Right lobe of liver (tissue), 4 donors: ENCODE measurements at regions not wholly inside any gene's neighbourhood (a gene's known extent, or its start where the extent isn't known, plus 50 kb on each side); places are given as distances from the start of the nearest gene placed in this dataset.

Source experiments
- POLR2A ChIP-seq: fragments of 450-650 bp; IDR thresholded peaks from one replicate; pipeline ENCODE4 v1.6.1; 2017; ENCODE audit warnings: antibody characterized with exemption, mild to moderate bottlenecking
- TF ChIP-seq, protein P1 (sequence below), 4 donors: fragments of 200-600 bp in 3 of 4; fragments of 450-650 bp in 1 of 4; IDR thresholded peaks; one replicate each; pipeline versions ENCODE4 v1.5.1 to v1.8.0; 2016 to 2022; ENCODE audit warnings: antibody characterized with exemption in 4 of 4, mild to moderate bottlenecking in 2 of 4
- donor health status: DM: no; HTN: no; CAD: no.
- donor health status: DM: no; HTN: no; CAD: no.
- donor health status: DM: no; HTN: yes; CAD: no.

- TF ChIP-seq, protein P1, sequence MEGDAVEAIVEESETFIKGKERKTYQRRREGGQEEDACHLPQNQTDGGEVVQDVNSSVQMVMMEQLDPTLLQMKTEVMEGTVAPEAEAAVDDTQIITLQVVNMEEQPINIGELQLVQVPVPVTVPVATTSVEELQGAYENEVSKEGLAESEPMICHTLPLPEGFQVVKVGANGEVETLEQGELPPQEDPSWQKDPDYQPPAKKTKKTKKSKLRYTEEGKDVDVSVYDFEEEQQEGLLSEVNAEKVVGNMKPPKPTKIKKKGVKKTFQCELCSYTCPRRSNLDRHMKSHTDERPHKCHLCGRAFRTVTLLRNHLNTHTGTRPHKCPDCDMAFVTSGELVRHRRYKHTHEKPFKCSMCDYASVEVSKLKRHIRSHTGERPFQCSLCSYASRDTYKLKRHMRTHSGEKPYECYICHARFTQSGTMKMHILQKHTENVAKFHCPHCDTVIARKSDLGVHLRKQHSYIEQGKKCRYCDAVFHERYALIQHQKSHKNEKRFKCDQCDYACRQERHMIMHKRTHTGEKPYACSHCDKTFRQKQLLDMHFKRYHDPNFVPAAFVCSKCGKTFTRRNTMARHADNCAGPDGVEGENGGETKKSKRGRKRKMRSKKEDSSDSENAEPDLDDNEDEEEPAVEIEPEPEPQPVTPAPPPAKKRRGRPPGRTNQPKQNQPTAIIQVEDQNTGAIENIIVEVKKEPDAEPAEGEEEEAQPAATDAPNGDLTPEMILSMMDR (IDR thresholded peaks at IDR 0.05), result no peak
- no peak for TF ChIP-seq POLR2A
These were observed 67.0 kb upstream of the IGLL5 start for GRCh38 chr22:22820626-22821025.
